A172 (cell line): ENCODE measurements at regions not wholly inside any gene's neighbourhood (a gene's known extent, or its start where the extent isn't known, plus 50 kb on each side); places are given as distances from the start of the nearest gene placed in this dataset.

Experiments
- DNase-seq: peaks from one replicate; pipeline ENCODE4 v3.0.0-alpha.2; 2015; ENCODE audit warnings: low spot score

GRCh38 chr2:120674246-120675170 is 61.2 kb upstream of the GLI2 start:
- DNase-seq = no peak

- no peak for DNase-seq
Measured at GRCh38 chr2:120675460-120676130, 60.1 kb upstream of the GLI2 start.

- no peak for DNase-seq
Measured at GRCh38 chr2:120677221-120677620, 58.4 kb upstream of the GLI2 start.

GRCh38 chr2:120677696-120678247 is 57.9 kb upstream of the GLI2 start:
- DNase-seq = no peak

- DNase-seq = no peak
Measured at GRCh38 chr2:120678251-120678650, 57.4 kb upstream of the GLI2 start.

- no peak for DNase-seq
Measured at GRCh38 chr2:120678926-120679325, 56.7 kb upstream of the GLI2 start.

GRCh38 chr2:120679526-120679925 is 56.1 kb upstream of the GLI2 start:
- DNase-seq = no peak

GRCh38 chr2:120680136-120680761 is 55.4 kb upstream of the GLI2 start:
- DNase-seq = peak; percentile 79

- no peak for DNase-seq
Measured at GRCh38 chr2:120681181-120681580, 54.5 kb upstream of the GLI2 start.

GRCh38 chr2:120681696-120682288 is 53.9 kb upstream of the GLI2 start:
- DNase-seq = no peak

- DNase-seq = peak; percentile 62
Measured at GRCh38 chr2:120682654-120683053, 53.0 kb upstream of the GLI2 start.

- DNase-seq = no peak
Measured at GRCh38 chr2:120683081-120683480, 52.6 kb upstream of the GLI2 start.

GRCh38 chr2:120683701-120684100 is 52.0 kb upstream of the GLI2 start:
- no peak for DNase-seq

- DNase-seq = no peak
Measured at GRCh38 chr2:120684289-120685065, 51.2 kb upstream of the GLI2 start.

GRCh38 chr2:120685066-120685973 is 50.3 kb upstream of the GLI2 start:
- DNase-seq = no peak
